DMS153 treated with DMSO at 0.1 percent for 48 hours (cell line): ENCODE measurements at regions not wholly inside any gene's neighbourhood (a gene's known extent, or its start where the extent isn't known, plus 50 kb on each side); places are given as distances from the start of the nearest gene placed in this dataset.
A peak's percentile ranks its signal among the peaks of the same experiment; 100 is the strongest.

Source experiments
- DNase-seq: peaks from one replicate; lab custom pipeline; 2025; ENCODE audit not compliant: unreplicated experiment; lab: John Stamatoyannopoulos, UW

- DNase-seq: no peak
These were observed 462.2 kb downstream of the LRIG3 start for GRCh38 chr12:58458102-58458501.

- no peak for DNase-seq
These were observed 461.1 kb downstream of the LRIG3 start for GRCh38 chr12:58459191-58459590.

- no peak for DNase-seq
These were observed 457.3 kb downstream of the LRIG3 start for GRCh38 chr12:58463051-58463450.

GRCh38 chr12:58465418-58465817 is 454.9 kb downstream of the LRIG3 start:
- no peak for DNase-seq

DNA sequence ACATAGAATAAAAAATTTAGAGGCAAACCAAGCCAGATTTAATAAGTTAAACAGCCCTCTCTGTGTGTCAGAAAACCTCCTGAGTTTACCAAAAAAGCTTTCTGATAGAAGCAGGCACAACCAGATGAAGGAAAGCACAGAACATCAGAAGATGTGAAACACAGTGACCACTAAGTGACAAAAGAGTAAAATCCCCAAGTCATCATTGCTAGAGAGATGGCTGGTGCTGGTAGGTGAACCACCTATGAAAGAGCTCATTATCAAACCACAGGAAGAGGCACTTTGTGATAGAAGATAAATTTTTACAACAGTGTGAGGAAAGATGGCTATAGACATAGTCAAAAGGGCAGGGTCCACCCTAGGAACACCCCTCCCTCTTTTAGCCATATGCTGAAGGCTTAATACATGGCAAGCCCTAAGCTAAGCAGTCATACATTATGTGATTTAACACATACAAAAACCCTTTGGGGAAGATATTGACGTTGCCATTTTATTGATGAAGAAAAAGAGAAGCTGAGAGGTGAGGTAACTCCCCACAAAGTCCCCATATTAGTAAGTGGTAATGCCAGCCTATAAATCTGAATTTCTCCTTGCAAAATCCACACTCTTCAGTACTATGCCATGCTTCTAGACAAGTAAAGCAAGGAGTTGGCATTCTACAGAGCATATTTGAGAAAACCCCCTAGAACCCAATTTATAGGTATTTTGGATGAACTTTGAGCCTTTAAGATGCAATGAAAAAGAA is 449.9 kb downstream of the LRIG3 start:
- DNase-seq: no peak

DNA sequence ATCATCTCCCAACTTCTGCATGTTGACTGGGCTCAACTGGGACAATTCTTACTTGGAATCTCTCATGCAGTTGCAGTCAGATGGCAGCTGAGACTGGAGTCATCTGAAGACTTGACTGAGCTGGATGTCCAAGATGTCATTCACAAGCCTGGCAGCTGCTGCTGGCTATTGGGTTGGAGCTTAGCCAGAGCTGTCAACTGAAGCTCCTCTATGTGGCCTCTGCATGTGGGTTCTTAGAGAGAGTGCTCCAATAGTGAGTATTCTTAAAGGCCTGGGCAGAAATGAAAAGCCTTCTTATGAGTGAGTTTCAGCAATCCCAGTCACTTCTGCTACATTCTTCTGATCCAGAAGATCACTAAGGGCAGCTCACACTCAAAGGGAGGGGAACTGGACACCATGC is 440.9 kb downstream of the LRIG3 start:
- no peak for DNase-seq

DNA sequence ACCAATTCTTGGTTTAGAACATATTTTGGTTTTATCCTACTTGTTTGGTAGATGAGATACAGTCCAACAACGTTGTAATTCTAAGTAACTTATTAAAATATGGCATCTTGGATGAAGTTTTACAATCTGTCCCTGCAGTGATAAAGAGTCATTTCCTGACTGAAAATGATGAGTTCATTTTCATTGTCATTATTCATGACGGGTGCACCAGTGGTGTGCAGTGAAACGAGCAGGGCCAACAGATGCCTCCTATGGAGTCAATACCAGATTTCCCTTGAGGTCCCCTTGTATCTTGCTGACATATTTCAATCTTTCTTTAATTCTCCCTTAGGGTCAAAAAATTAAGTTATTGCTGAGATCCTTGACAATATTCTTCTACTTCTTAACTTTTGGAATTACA is 438.5 kb downstream of the LRIG3 start:
- DNase-seq: no peak

DNA sequence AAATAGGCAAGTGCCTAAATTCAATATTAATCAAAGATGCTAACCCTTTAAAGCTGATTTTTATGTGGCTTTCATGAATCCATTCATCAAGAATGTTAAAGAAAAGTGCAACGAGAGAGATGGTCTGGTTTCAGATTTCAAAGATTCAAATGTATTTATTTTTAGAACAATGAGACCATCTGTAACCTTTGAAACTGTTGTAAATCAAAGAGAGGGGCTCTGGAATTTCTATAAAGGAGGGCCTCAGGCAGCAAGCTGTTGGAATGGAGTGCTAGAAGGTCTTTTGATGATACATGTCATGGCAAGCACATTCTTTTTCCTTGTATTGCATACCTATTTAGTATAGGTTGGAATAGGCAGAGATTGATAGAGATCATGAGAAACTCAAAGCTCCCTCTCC is 433.0 kb downstream of the LRIG3 start:
- no peak for DNase-seq

DNA sequence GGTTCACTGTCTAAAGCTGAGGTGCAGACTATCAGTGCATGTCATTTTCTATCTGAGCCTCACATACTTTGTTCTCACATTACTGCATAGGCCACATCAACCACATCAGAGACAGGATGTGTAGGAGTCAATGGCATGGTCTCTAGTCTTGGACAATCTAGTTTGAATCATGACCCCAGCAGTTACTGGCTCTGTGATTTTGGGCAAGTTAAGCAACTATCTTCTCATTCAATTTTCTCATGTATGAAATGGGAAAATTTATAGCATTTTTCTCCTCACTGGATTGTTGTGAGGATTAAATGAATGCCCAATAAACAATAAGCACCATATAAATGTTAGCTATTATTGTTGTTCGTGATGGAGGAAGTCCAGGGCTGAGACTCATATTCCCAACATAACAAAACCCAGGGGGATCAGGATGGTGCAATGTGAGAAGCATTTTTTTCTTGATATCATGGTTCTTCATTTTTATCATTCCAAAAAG is 432.6 kb downstream of the LRIG3 start:
- DNase-seq: no peak

DNA sequence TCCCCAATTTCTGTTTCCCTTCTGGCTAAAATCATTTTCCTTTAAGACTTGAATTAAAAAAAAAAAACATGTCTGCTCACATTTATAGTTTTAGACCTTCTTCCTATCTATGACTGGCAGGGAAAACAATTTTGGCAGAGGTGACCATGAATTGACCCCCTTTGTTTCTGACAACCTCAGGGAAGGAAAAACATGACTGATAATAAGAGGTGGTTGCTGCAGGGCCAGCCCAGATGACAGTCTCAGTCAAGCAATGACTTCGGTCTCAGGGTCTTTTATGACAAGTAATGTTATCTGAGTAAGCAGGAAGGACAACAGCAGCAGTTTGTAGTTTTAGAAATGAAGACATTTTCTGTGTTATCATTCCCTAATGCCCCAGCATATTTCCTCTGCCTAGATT is 430.9 kb downstream of the LRIG3 start:
- DNase-seq: no peak

GRCh38 chr12:58491306-58491705 is 429.0 kb downstream of the LRIG3 start:
- DNase-seq: no peak

GRCh38 chr12:58496411-58497190 is 423.7 kb downstream of the LRIG3 start:
- DNase-seq: no peak

GRCh38 chr12:58500399-58500798 is 419.9 kb downstream of the LRIG3 start:
- no peak for DNase-seq

DNA sequence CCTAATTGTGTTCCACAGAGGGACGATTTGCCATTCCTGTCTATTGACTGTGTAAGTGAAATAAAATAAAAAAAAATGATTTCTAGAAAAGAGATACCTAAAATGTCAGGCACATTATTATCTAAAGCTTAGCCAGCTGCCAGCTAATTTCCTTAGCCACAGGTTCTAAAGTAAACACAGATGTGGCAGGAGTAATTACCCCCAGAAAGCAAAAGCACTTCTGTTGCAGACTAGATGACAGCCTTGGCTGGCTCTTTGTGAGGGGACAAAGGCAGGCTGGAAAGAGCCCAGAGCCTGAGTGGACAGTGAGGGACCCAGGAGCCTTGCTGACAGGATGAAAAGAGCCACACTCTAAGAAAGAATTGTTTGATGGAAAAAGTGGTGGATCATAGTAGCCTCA is 418.1 kb downstream of the LRIG3 start:
- DNase-seq: peak; percentile 86

GRCh38 chr12:58502841-58503240 is 417.5 kb downstream of the LRIG3 start:
- no peak for DNase-seq

DNA sequence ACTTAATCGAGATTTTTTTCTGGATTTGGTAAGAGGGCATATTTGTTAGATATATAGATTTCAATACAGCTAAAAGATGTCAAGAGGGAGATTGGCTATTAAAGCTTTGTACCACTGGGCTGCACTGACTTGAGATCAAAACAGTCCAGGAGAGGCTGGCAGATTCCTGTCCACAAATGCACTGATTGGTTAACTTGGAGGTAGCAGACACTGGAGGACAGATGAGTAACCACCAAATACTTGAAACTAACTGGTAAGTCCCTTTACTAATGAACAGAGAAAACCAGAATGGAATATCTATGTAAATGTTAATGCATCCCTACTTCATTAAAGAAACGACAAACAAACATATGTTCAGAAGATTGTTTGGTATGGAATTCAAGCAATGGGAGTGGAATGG is 416.6 kb downstream of the LRIG3 start:
- DNase-seq: no peak

DNA sequence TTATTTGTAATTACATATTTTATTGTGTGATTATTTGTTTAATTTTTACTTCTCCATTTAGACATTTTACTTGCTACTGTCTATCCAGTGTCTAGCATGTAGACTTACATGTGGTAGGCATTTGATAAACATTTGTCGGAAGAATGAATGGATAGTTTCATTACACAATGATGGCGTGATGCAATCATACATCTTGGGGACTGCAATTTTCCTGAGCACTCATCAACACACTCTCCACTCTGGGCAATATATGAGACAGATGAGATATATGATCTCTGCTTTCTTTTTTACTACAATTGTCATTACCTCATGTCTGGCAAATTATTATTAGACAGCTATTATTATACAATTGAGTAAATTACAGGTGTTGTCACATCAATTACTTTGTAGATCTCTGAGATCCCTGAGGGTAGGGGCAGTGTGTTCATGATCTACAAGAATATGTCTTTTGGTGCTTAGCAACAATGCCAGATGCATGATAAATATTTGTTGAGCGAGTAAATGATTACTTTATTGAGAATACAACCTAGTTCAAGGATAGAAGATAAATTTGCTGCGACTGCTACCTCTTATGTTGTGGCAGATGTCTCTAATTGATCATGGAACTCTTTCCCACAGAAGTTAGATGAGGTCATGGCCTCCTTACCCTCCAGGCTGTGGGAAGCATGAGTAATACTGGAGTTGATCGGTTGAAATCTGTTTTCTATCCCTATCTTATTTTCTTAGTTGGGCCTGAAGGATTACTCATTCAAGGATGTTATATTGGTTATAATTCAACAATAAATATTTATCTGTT is 416.0 kb downstream of the LRIG3 start:
- DNase-seq: peak; percentile 19

GRCh38 chr12:58509116-58509885 is 411.0 kb downstream of the LRIG3 start:
- DNase-seq: no peak

DNA sequence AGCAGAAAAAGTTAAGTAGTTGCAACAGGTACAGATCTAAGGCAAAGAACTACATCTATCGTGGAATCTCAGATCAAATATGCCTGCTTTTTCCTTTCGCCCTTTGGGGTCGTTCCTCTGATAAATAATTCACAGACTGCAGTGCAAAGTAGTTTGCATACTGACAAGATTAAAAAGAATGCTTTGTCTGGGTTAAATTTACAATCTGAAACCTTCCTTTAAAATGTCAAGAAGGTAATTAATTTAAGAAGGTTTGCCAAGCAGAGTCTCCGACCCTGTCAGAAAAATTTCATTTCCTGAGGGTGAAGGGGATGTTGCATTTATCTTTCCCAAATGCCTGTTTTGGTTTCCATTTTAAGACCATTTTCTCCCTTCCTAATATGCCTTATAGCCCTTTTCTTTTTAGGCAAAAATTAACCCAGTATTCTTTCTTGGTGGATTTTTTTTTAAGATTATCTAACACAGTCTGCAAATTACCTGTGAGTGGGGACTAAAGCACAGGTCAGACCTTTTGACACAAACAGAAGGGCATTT is 406.9 kb downstream of the LRIG3 start:
- DNase-seq: no peak

- DNase-seq: no peak
These were observed 406.5 kb downstream of the LRIG3 start for GRCh38 chr12:58513852-58514251.

DNA sequence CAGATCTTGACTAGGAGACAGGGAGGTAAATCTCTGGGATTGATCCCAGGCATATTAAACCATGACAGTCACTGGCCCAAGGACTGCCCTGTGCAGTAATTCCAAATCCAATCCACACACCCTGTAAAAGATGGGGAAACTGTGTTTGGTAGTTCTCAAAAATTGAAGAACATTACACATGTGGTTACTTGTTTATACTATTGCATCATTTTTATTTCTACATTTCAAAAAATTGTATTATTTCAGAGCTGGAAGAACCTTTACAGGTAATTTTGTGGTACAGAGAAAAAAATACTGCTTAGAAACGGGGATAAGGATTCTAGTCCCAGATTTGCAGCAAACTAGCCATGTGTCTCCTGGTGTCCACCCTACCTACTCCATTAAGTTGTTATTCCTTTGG is 400.5 kb downstream of the LRIG3 start:
- no peak for DNase-seq
